Uterus (tissue), 3 donors: ENCODE measurements at regions not wholly inside any gene's neighbourhood (a gene's known extent, or its start where the extent isn't known, plus 50 kb on each side); places are given as distances from the start of the nearest gene placed in this dataset.

Experiments used
- DNase-seq, 2 donors: peaks; one replicate each; pipeline ENCODE4 v3.0.0-alpha.2; 2019 to 2020
- H3K27ac ChIP-seq, 2 donors: fragments of 200-600 bp; sonication (generic); 1 replicate in 1 of 2; 2 replicates in 1 of 2; pipeline ENCODE4 v1.5.1; 2016 to 2018
- H3K27me3 ChIP-seq, 2 donors: fragments of 200-600 bp; sonication (generic); one replicate each; pipeline ENCODE4 v1.5.1; 2018 to 2019; ENCODE audit warnings: control low read depth in 1 of 2
- H3K36me3 ChIP-seq, 2 donors: fragments of 200-600 bp; sonication (generic); one replicate each; pipeline ENCODE4 v1.5.1; 2019; ENCODE audit warnings: control low read depth in 1 of 2
- H3K4me1 ChIP-seq, 2 donors: fragments of 200-600 bp; sonication (generic); one replicate each; pipeline ENCODE4 v1.5.1; 2018 to 2019; ENCODE audit warnings: control low read depth in 1 of 2
- H3K4me3 ChIP-seq, 2 donors: fragments of 200-600 bp; sonication (generic); 1 replicate in 1 of 2; 2 replicates in 1 of 2; pipeline ENCODE4 v1.5.1; 2018 to 2019; ENCODE audit warnings: mild to moderate bottlenecking in 1 of 2
- H3K9me3 ChIP-seq, 2 donors: fragments of 200-600 bp; sonication (generic); one replicate each; pipeline ENCODE4 v1.5.1; 2019; ENCODE audit warnings: control low read depth in 1 of 2
- CTCF ChIP-seq, 4 experiments: fragments of 200-600 bp in 2 of 4; fragments of 450-650 bp in 2 of 4; sonication (generic) in 2 of 4; IDR thresholded peaks; one replicate each; pipeline ENCODE4 v1.5.1; 2016 to 2019; ENCODE audit warnings: antibody characterized with exemption in 4 of 4, mild to moderate bottlenecking in 2 of 4, moderate library complexity in 1 of 4
- POLR2A ChIP-seq, 2 donors: fragments of 450-650 bp; IDR thresholded peaks; one replicate each; pipeline ENCODE4 v1.6.1; 2016; ENCODE audit warnings: antibody characterized with exemption in 2 of 2, mild to moderate bottlenecking in 1 of 2, moderate library complexity in 1 of 2
- intact Hi-C: fragments of 100-400 bp; cut with DNase I; formaldehyde crosslinking; loops from one replicate; pipeline ENCODE4 v1.15.1; 2023; ENCODE audit warnings: low total_unique reads
- donor health status: DM: yes; HTN: yes; CAD: no.

- no peaks in the 10 kb centered on the region for H3K9me3 ChIP-seq
- no peak for TF ChIP-seq POLR2A (IDR thresholded peaks at IDR 0.05)
- no peak for TF ChIP-seq CTCF (IDR thresholded peaks at IDR 0.05)
- intact Hi-C loops: no loop called here
- H3K36me3 ChIP-seq: no peaks in the 10 kb centered on the region
- H3K27me3 ChIP-seq: no peaks in the 10 kb centered on the region
- H3K4me3 ChIP-seq: no peak overlapping the region
- no peaks in the 10 kb centered on the region for H3K4me1 ChIP-seq
- no peak overlapping the region for H3K27ac ChIP-seq
- DNase-seq: no peak
Measured at GRCh38 chr9:12069366-12069765, 623.8 kb upstream of the TYRP1 start.

GRCh38 chr9:12085399-12085798 lies 607.8 kb upstream of the TYRP1 start:
- TF ChIP-seq CTCF (IDR thresholded peaks at IDR 0.05) (no peak), POLR2A (IDR thresholded peaks at IDR 0.05) (no peak)
- intact Hi-C loops: no loop called here
- Histone ChIP-seq H3K27ac (no peak overlapping the region), H3K36me3 (no peaks in the 10 kb centered on the region), H3K9me3 (no peaks in the 10 kb centered on the region), H3K4me3 (no peak overlapping the region), H3K4me1 (no peaks in the 10 kb centered on the region), H3K27me3 (no peaks in the 10 kb centered on the region)
- no peak for DNase-seq

GRCh38 chr9:12091865-12092527 lies 601.2 kb upstream of the TYRP1 start:
- Histone ChIP-seq H3K27me3 (no peaks in the 10 kb centered on the region), H3K4me1 (no peaks in the 10 kb centered on the region), H3K27ac (no peak overlapping the region), H3K9me3 (no peaks in the 10 kb centered on the region), H3K36me3 (no peaks in the 10 kb centered on the region), H3K4me3 (no peak overlapping the region)
- no peak for DNase-seq
- intact Hi-C loops: no loop called here
- no peak for TF ChIP-seq POLR2A (IDR thresholded peaks at IDR 0.05)
- no peak for TF ChIP-seq CTCF (IDR thresholded peaks at IDR 0.05)

GRCh38 chr9:12094046-12094445 lies 599.1 kb upstream of the TYRP1 start:
- no peaks in the 10 kb centered on the region for H3K9me3 ChIP-seq
- intact Hi-C loops: no loop called here
- H3K4me1 ChIP-seq: no peaks in the 10 kb centered on the region
- no peaks in the 10 kb centered on the region for H3K27me3 ChIP-seq
- no peak for DNase-seq
- no peak for TF ChIP-seq CTCF (IDR thresholded peaks at IDR 0.05)
- no peak for TF ChIP-seq POLR2A (IDR thresholded peaks at IDR 0.05)
- no peaks in the 10 kb centered on the region for H3K36me3 ChIP-seq
- no peak overlapping the region for H3K27ac ChIP-seq
- no peak overlapping the region for H3K4me3 ChIP-seq

- TF ChIP-seq CTCF (IDR thresholded peaks at IDR 0.05) (no peak), POLR2A (IDR thresholded peaks at IDR 0.05) (no peak)
- Histone ChIP-seq H3K4me1 (no peaks in the 10 kb centered on the region), H3K4me3 (no peak overlapping the region), H3K27me3 (no peaks in the 10 kb centered on the region), H3K27ac (no peak overlapping the region), H3K36me3 (no peaks in the 10 kb centered on the region), H3K9me3 (no peaks in the 10 kb centered on the region)
- intact Hi-C loops: no loop called here
- no peak for DNase-seq
Measured at GRCh38 chr9:12095931-12096330, 597.3 kb upstream of the TYRP1 start.
